ENCODE measurements at regions not wholly inside any gene's neighbourhood (a gene's known extent, or its start where the extent isn't known, plus 50 kb on each side); places are given as distances from the start of the nearest gene placed in this dataset.

- Histone ChIP-seq H3K27ac (no peak overlapping the region), H3K4me1 (no peaks in the 10 kb centered on the region), H3K27me3 (peaks cover 34% of the 10 kb centered on the region), H3K36me3 (no peaks in the 10 kb centered on the region), H3K9me3 (replicated peaks) (no peaks in the 10 kb centered on the region), H3K4me3 (no peak overlapping the region)
- no peak for DNase-seq
Measured at GRCh38 chr5:176739461-176740051, 70.8 kb upstream of the UNC5A start.

- Histone ChIP-seq H3K27me3 (peaks cover 33% of the 10 kb centered on the region), H3K9me3 (replicated peaks) (no peaks in the 10 kb centered on the region), H3K27ac (no peak overlapping the region), H3K4me1 (no peaks in the 10 kb centered on the region), H3K36me3 (no peaks in the 10 kb centered on the region), H3K4me3 (no peak overlapping the region)
- no peak for DNase-seq
Measured at GRCh38 chr5:176740131-176740701, 70.1 kb upstream of the UNC5A start.

DNA sequence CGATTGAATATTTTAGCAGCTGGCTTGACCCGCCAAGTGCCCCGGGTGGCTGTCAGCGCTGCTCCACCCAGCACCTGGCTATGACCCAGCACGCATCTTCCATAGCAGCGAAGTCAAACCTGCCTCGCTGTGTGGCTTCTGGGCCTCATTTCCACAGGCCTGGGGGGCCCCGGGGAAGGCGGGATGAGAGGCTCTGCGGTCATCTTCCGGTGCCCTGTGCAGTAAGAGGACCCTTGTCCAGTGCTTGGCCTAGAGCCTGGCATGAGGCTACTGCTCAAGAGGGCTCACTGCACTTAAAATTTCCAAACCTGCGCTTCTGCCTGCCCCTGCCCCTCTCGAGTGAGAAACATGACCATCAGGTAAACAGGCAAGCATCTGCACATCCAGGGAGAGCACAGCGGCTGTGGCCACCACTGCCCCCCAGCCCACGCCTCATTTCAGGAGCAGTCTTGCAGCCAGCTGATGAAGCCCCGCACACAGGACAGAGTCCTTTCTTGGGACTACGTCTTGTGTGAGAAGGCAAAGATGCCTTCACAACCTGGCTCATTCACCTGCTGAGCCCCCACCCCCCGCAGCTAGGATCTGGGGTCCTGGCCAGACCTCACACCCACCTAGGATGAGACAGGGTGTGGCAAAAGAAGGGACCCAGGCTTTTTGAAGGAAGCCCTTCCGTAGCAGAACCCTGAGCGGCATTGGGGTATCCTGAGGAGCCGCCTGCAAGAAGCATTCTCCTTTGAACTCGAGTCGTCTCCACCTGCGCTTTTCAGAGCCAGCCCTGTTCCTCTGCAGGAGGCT lies 69.5 kb upstream of the UNC5A start:
- Histone ChIP-seq H3K36me3 (no peaks in the 10 kb centered on the region), H3K4me3 (no peak overlapping the region), H3K4me1 (no peaks in the 10 kb centered on the region), H3K27me3 (peaks cover 36% of the 10 kb centered on the region), H3K9me3 (replicated peaks) (no peaks in the 10 kb centered on the region), H3K27ac (no peak overlapping the region)
- DNase-seq: no peak

DNA sequence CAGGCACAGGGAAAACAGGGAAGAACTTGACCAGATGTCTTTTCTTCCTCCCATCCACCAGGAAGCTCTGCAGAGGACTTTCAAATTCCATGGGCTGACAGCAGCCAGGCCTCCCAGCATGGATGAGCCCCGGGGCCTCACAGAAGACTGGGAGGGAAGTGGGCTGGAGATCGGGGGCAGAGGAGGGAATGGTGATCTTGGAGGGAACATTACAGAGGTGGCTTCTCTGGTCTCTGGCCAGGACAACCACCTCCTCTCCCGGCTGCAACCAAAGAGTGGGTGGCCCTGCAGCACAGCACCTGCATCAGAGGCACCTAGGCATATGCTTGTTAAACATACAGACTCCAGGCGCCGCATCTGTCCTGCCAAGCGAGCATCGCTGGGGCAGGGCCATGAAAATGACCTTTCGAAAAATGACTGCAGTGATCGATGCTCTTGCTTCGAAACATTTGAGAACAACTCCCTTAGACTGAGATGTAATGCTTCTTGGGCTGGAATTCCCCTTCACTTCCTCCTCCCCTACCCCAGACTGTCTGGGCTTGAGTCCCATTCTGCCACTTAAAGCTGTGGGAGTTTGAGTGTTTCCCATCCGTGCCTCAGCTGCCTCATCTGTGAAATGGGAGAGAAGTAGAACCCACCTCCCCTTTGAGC lies 68.7 kb upstream of the UNC5A start:
- Histone ChIP-seq H3K36me3 (no peaks in the 10 kb centered on the region), H3K27ac (no peak overlapping the region), H3K27me3 (peaks cover 36% of the 10 kb centered on the region), H3K4me1 (no peaks in the 10 kb centered on the region), H3K4me3 (no peak overlapping the region), H3K9me3 (replicated peaks) (no peaks in the 10 kb centered on the region)
- no peak for DNase-seq

GRCh38 chr5:176742246-176743105 lies 67.9 kb upstream of the UNC5A start:
- no peak for DNase-seq
- H3K4me1 ChIP-seq: no peaks in the 10 kb centered on the region
- H3K4me3 ChIP-seq: no peak overlapping the region
- H3K27ac ChIP-seq: no peak overlapping the region
- peaks cover 43% of the 10 kb centered on the region for H3K27me3 ChIP-seq
- H3K9me3 ChIP-seq (replicated peaks): no peaks in the 10 kb centered on the region
- H3K36me3 ChIP-seq: no peaks in the 10 kb centered on the region

- Histone ChIP-seq H3K4me3 (no peak overlapping the region), H3K27me3 (peaks cover 45% of the 10 kb centered on the region), H3K4me1 (no peaks in the 10 kb centered on the region), H3K9me3 (replicated peaks) (no peaks in the 10 kb centered on the region), H3K36me3 (no peaks in the 10 kb centered on the region), H3K27ac (no peak overlapping the region)
- no peak for DNase-seq
Measured at GRCh38 chr5:176743136-176743861, 67.1 kb upstream of the UNC5A start.

DNA sequence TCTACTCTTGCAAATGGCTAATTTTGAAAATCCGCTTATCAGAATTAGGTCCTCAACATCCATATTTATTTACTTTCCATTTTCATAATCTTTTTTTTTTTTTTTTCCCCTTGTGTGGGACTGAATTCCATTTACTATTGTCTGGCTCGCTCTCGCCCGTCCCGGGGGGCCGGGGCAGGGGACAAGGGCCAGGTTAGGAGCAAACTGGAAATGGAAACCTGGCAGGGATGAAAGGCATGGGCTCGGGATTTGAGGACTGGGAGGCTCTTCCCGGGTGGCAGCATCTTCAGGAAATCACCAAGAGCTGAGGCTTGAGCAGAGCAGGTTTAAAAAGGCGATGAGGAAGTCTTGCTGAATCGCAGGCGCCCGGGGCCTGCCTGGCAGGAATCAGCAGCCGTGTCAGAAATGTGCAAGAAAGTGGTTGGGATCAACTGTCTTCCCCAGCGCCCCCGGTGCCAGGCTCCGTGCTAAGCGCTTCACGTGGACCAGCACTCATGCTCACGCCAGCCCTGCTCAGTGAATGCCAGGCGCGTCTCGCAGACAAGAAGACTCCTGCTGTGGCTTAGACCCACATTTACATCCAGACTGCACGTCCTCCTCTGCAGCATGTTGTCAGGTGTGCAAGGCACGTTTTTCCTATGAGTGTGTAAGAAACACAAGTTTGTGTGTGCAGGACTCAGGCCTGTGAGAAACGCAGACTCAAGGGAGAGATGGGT lies 66.3 kb upstream of the UNC5A start:
- Histone ChIP-seq H3K9me3 (replicated peaks) (no peaks in the 10 kb centered on the region), H3K4me1 (no peaks in the 10 kb centered on the region), H3K27me3 (peaks cover 40% of the 10 kb centered on the region), H3K4me3 (no peak overlapping the region), H3K36me3 (no peaks in the 10 kb centered on the region), H3K27ac (no peak overlapping the region)
- DNase-seq: no peak

DNA sequence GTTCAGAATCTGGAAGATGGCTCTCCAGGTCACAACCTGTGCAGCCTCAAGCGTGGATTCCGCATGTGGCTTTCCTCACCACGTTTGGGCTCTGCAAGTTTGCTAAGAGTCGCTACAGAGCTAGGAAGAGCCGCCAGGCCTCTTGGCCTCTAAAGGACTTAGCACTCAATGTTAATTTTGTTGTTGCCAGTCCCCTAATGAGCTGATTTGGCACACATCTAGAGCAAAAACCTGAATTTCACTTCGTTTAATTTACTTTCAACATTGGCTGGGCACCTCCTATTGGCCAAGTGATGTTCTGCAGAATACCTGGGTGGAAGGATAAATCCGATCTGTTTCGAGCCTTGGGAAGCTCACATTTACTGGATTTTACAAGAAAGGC lies 65.8 kb upstream of the UNC5A start:
- DNase-seq: no peak
- Histone ChIP-seq H3K4me1 (no peaks in the 10 kb centered on the region), H3K36me3 (no peaks in the 10 kb centered on the region), H3K4me3 (no peak overlapping the region), H3K27ac (no peak overlapping the region), H3K27me3 (peaks cover 35% of the 10 kb centered on the region), H3K9me3 (replicated peaks) (no peaks in the 10 kb centered on the region)

DNA sequence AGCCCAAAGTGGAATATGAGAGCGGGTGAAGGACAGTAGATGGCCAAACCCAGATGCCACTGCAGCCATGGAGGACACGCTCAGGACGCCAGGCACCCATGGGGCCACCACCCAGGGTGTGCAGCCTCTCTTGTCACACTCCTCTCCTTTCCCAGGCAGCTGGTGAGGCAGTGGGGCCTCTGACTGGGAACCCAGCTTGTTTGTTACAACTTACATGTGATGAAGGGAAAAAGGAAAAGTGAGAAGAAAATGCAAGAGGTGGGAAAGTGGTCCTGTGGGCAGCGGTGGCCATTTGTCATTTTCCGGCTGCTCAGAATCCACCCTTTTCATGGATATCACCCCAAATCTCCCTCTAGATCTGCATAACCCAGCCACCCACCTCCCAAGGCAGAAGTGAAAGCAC lies 62.7 kb upstream of the UNC5A start:
- no peak for DNase-seq

GRCh38 chr5:176748073-176748966 lies 62.0 kb upstream of the UNC5A start:
- H3K27ac ChIP-seq: no peak overlapping the region
- no peaks in the 10 kb centered on the region for H3K4me1 ChIP-seq
- no peak overlapping the region for H3K4me3 ChIP-seq
- no peaks in the 10 kb centered on the region for H3K9me3 ChIP-seq (replicated peaks)
- DNase-seq: no peak
- H3K27me3 ChIP-seq: peaks cover 30% of the 10 kb centered on the region
- no peaks in the 10 kb centered on the region for H3K36me3 ChIP-seq

More for the DNA sequence above, 62.7 kb upstream of the UNC5A start:
- H3K27ac ChIP-seq: no peak overlapping the region
- no peaks in the 10 kb centered on the region for H3K9me3 ChIP-seq (replicated peaks)
- H3K4me1 ChIP-seq: no peaks in the 10 kb centered on the region
- H3K4me3 ChIP-seq: no peak overlapping the region
- H3K36me3 ChIP-seq: no peaks in the 10 kb centered on the region
- peaks cover 30% of the 10 kb centered on the region for H3K27me3 ChIP-seq

DNA sequence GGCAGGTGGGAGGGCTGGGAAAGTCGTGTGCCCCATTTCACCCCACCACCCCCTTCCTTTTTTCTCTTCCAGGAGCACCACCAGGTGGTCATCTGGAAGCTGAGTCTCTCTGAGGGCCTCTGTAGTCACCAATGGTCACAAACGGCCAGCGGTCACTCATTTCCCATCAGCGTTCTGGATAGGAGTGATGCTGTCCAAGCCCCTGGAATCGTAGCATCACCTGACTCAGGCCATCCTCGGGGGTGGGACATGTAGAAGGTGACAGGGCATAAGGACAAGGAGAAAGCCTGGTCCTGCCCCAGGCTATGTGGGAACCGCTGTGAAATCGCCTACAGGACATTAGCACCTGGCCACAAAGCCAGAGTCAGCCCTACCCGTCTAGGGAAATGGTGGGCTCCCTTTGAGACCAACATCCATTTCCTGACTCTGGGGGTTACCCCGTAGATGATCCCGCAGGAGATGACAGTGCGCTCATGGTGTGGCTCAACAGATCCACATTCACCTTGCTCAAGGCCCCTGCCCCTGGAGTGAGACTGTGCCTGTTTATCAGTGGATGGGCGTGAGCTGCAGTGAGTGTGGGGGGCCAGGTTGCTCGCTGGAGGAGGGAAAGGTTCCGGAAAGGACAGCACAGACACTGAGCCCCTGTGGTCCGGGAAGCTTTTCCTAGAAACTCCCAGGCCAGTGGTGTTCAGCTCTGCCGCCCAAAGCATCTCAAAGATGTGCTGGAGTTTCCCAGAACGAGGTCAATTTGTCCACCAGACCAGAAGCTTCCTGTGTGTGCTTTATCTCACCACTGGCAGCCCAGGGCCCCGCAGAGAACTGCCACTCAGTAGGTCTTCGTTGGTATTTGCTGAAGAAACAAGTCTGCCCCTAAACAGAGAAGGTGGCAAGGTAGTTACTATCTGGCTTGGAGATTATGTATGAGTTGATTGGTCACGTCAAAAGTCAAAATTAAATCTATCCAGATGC lies 61.1 kb upstream of the UNC5A start:
- Histone ChIP-seq H3K9me3 (replicated peaks) (no peaks in the 10 kb centered on the region), H3K36me3 (no peaks in the 10 kb centered on the region), H3K27ac (no peak overlapping the region), H3K27me3 (peaks cover 26% of the 10 kb centered on the region), H3K4me1 (no peaks in the 10 kb centered on the region), H3K4me3 (no peak overlapping the region)
- no peak for DNase-seq

- Histone ChIP-seq H3K4me3 (no peak overlapping the region), H3K36me3 (no peaks in the 10 kb centered on the region), H3K9me3 (replicated peaks) (no peaks in the 10 kb centered on the region), H3K27me3 (peaks cover 20% of the 10 kb centered on the region), H3K4me1 (no peaks in the 10 kb centered on the region), H3K27ac (no peak overlapping the region)
- DNase-seq: no peak
Measured at GRCh38 chr5:176750144-176750543, 60.2 kb upstream of the UNC5A start.

All from SJCRH30 (cell line).